GM18867 (cell line): ENCODE measurements at regions not wholly inside any gene's neighbourhood (a gene's known extent, or its start where the extent isn't known, plus 50 kb on each side); places are given as distances from the start of the nearest gene placed in this dataset.
A peak's percentile ranks its signal among the peaks of the same experiment; 100 is the strongest.

ENCODE experiments used
- ATAC-seq: cut with Tn5 transposase; IDR thresholded peaks from one replicate; pipeline ENCODE4 v1.9.1; 2021; ENCODE audit warnings: mild to moderate bottlenecking, moderate library complexity; ENCODE audit not compliant: unreplicated experiment

GRCh38 chr12:100675432-100675831 is 101.9 kb downstream of the GAS2L3 start:
- ATAC-seq, result no peak

DNA sequence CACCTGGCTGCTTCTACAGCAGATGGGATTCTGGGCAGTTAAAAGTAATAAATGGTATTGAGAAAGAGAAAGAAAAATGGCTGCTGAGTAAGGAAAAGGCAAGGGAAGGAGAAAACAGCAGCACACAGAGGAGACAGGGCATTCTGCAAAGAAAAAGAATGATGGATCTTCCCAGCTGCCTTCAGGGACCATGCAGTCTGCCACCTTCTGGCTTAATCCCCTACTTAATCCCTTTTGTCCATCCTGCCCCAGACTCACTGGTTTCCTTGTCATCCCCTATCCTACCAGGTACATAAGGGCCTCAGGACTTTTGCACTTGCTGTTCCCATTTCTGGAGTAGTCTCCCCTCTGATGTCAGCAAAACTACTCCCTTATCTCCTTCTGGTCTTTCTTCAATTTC is 107.6 kb downstream of the GAS2L3 start:
- ATAC-seq, result no peak

DNA sequence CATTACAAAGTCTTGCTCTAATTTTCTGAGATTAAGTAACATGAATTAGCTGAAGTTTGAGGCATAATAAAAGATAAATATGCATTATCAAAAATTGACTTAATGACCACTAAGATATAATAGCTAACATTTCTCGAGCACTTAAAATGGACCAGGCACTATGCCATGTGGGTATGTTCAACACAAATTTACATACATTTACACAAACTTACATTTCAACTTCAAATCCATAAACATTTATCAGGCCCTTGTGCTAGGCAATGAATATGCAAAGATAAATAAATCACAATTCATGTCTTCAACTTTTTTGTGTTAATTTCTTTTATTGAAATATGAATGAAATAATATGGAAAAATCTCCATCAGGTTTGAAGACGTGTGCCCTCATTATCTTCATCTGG is 108.7 kb downstream of the GAS2L3 start:
- ATAC-seq, result no peak

GRCh38 chr12:100687686-100688085 is 106.9 kb upstream of the ANO4 start:
- no peak for ATAC-seq

- ATAC-seq, result no peak
Observed at GRCh38 chr12:100688451-100688864, 106.1 kb upstream of the ANO4 start.

DNA sequence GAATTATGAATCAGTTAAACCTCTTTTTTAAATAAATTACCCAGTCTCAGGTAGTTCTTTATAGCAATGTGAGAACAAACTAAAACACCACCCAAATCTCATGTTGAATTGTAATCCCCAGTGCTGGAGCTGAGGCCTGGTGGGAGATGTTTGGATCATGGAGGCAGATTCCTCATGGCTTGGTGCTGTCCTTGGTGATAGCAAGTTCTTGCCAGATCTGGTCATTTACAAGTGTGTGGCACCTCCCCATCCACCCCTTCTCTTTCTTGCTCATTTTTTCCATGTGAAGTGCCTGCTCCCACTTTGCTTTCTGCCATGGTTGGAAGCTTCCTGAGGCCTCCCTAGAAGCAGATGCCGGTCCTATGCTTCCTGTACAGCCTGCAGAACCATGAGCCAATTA is 102.1 kb upstream of the ANO4 start:
- no peak for ATAC-seq

GRCh38 chr12:100698518-100698917 is 96.1 kb upstream of the ANO4 start:
- no peak for ATAC-seq

DNA sequence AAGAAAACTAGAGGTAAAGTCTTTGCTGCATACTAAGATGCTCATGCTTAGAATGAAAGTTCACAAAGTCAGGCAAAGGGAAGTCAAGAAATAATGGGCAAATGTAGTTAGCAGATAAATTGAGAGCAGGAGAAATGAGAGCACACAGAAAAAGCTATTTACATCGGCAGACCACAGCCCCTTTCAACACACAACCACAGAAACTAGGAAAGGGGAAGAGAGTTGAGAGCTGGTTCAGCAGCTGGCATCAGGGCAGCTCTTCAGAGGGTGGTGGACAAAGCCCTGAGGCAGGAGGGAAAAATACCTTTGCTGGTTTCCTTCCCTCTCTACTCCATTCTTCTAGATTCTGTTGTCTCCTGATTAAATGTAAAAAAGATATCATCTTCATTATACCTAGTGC is 95.4 kb upstream of the ANO4 start:
- peak; percentile 74 for ATAC-seq

DNA sequence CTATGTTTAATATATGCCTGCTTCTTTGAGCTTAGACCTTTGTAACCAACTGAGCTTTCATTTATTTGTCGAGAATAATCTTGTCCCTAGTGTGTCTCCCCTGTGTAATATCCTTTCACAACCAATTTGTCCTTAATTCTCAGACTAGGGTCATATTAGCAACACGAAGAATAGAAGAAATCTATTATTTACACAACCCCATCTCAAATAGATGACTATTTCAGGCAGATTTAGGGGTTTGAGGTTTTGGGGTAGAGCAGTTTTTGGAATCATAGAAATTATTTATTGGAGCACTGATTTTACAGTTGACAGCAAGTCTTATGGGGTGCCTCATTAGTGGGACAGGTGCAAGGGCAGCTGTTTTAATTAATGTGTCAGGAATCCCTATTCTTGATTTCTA is 91.2 kb upstream of the ANO4 start:
- no peak for ATAC-seq

- no peak for ATAC-seq
Observed at GRCh38 chr12:100703868-100704267, 90.7 kb upstream of the ANO4 start.

- no peak for ATAC-seq
Observed at GRCh38 chr12:100706033-100706432, 88.5 kb upstream of the ANO4 start.

DNA sequence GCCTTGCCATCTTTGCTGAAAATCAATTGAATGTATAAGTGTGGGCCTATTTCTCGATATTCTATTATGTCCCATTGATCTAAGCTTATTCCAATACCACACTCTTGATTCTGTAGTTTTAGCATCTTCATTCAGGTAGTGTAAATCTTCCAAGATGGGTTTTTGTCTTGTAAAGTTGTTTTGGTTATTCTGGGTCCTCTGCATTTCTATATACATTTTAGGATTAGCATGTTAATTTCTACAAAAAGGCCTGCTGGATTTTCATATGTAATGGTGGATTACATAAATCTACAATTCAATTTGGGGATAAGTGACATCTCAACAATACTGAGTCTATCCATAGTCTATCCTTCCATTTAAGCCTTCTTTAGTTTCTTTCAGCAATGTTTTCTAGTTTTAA is 86.0 kb upstream of the ANO4 start:
- ATAC-seq, result no peak

- no peak for ATAC-seq
Observed at GRCh38 chr12:100715976-100716944, 78.3 kb upstream of the ANO4 start.

- ATAC-seq, result no peak
Observed at GRCh38 chr12:100716945-100717732, 77.4 kb upstream of the ANO4 start.

DNA sequence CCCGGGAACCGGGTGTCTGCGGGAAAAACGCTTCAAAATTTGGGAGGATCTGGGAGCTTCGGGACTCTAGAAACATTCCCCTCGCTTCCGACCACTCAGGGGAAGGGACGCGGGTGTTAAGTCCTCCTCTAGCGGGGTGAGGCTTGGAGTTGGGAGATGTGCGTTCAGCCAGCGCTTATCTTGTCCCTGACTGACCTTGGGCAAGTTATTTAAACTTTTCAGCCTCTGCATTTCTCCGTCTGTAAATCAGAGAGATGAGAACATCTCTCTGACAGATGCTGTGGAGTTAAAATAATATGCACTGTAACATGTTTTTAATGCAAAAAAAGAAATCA is 76.9 kb upstream of the ANO4 start:
- ATAC-seq, result no peak

DNA sequence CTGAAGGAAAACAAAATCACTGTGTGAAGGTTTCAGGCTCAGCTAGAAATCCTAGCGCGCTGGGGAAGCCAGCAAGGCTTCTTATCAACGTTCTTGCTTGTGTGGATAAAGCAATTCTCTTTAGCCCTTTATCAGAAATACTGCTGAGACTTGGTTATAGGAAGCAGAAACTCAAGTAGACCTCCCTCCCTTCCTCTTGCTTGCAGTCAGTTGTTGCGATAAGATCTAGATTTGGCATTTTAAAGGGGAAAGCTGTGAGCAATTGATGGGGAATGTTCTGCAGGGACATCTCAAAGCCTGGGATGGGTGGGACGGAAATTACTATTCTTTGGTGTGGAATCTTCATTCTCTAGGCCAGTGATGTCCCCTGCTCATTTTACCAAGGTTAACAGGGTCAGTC is 76.4 kb upstream of the ANO4 start:
- ATAC-seq, result no peak

- ATAC-seq, result peak; percentile 45
Observed at GRCh38 chr12:100720016-100720654, 74.4 kb upstream of the ANO4 start.

DNA sequence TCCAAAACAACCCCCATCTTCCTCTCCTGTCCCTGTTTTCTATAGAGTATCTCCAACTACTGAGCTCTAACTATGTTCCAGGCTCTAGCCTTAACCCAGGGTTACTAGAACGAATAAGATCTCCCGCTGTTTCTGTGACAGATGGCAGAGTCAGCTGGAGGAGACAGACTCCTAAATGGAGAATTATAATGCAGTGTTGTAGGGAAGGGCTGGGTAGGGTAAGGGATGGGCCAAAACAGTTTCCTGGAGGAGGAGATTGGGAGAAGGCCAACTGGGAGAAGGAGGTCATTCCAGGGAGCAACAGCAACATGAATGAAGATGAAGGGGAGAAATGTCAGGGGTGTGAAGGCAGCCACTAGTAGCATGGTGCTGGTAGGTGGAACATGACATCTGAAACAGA is 73.4 kb upstream of the ANO4 start:
- ATAC-seq, result no peak

DNA sequence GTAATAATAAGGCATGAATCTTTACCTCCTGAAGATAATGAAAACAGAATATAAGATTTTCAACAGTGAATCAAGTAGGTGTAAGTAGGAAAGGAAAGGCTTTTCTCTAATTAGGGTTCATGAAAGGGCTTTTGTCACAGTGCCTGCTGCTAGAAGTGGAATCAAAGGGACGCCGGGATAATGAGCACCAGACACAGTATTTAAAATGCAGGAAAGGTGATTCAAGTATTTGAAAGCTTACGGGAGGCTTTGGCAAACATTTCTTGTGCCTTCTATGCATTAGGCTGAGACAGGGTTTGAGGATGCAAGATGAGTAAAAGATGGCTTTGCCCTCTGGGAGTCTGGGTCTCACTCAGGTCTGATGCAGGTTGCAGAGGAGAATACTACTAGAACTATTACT is 70.5 kb upstream of the ANO4 start:
- ATAC-seq, result no peak

- ATAC-seq, result peak; percentile 83
Observed at GRCh38 chr12:100733817-100734593, 60.6 kb upstream of the ANO4 start.

GRCh38 chr12:100737168-100737567 is 57.4 kb upstream of the ANO4 start:
- no peak for ATAC-seq
